ENCODE measurements at regions not wholly inside any gene's neighbourhood (a gene's known extent, or its start where the extent isn't known, plus 50 kb on each side); places are given as distances from the start of the nearest gene placed in this dataset.
"Not testable (repeated sequence)": the region's sequence is repeated elsewhere in the genome, so short reads cannot be mapped to it uniquely, and the experiment has no call there.

GRCh38 chr13:110006304-110006703 lies 219.9 kb upstream of the IRS2 start:
- DNase-seq (ENCODE audit: low read depth) = no peak

DNA sequence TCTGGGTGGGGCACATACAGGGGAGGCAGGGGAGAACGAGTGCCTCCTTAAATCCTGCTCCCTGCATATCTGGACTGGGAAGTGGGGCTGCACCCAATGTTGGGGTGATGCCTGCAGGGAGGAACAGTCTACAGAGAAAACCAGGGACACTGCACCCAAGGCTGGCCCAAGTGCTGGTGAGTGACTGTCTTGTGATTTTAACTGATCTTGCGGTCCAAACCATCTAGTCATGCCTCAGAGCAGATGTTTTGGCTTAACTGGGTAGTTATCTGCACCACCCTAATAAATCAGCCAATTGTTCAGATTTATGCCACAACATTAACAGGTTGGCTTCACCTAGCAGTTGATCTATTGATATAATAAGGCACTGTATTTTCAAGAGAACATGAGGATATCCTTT lies 219.2 kb upstream of the IRS2 start:
- DNase-seq (ENCODE audit: low read depth) = no peak

DNA sequence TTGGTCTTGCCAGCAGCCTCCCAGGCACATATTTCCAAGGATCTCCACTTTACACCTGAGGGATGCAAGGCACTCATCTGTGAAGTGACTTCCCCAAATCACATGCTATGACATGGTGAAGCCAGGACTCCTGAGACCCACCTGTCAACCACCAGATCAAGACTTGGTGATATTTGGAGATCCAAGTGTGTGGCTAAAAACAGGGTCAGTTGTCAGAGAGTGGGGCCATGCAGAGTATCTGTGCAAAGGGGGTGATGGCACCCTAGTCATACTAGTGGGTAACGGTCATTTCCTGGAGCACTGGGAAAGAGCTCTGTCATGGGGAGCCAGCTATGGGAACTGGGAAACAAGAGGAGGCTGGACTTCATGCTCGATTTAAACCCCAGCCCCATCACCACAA lies 218.4 kb upstream of the IRS2 start:
- DNase-seq (ENCODE audit: low read depth) = no peak

DNA sequence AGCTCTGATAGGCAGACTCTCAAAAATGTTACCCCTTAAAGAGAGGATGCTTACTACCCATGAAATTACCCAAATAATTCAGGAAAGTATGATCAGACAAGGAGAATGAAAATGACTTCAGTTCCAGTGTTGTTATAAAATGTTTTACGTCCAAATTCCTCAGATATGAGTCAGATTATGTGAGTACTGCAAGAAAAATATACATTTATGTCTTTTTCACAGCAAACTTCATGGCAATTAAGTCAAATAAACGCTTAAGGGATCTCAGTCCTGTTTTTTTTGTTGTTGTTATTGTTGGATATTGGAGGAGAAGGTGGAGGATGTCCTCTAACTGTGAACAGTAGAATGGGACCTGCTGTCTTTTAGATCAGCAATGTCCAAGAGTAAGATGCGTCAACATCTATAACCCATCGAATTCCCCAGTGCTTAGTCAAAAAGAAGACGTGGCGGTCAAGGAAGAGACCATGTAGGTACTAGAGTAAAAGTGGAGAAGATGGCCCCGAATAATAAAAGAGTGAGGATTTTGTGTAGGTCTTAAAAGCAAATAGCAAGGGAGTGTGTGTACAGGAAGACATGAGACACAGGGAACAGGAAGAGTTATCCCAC lies 215.4 kb upstream of the IRS2 start:
- DNase-seq (ENCODE audit: low read depth) = no peak

- no peak for DNase-seq (ENCODE audit: low read depth)
Measured at GRCh38 chr13:110000534-110001345, 214.4 kb upstream of the IRS2 start.

- DNase-seq (ENCODE audit: low read depth) = no peak
Measured at GRCh38 chr13:109999659-110000533, 213.5 kb upstream of the IRS2 start.

GRCh38 chr13:109998684-109999533 lies 212.5 kb upstream of the IRS2 start:
- no peak for DNase-seq (ENCODE audit: low read depth)

- DNase-seq (ENCODE audit: low read depth) = no peak
Measured at GRCh38 chr13:109998037-109998436, 211.7 kb upstream of the IRS2 start.

- DNase-seq (ENCODE audit: low read depth) = not testable (repeated sequence)
Measured at GRCh38 chr13:109997056-109997595, 210.7 kb upstream of the IRS2 start.

GRCh38 chr13:109996404-109996960 lies 210.1 kb upstream of the IRS2 start:
- no peak for DNase-seq (ENCODE audit: low read depth)

DNA sequence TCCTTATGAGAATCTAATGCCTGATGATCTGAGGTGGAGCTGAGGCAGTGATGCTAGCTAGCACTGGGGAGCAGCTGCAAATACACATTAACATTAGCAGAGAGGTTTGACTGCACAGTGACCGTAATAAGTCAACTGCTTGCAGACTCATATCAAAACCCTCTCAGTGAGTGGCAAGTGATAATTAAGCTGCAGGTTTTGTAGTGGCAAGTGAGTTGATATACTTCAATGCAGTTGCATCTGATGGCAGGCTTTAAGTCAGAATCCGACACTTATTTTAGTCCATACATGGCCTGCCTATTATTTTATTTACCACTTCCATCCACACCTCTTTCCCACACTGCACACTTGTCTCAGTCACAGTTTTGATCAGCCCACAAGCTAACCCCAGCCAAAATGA lies 209.2 kb upstream of the IRS2 start:
- DNase-seq (ENCODE audit: low read depth) = no peak

GRCh38 chr13:109990296-109990695 lies 203.9 kb upstream of the IRS2 start:
- DNase-seq (ENCODE audit: low read depth) = no peak

DNA sequence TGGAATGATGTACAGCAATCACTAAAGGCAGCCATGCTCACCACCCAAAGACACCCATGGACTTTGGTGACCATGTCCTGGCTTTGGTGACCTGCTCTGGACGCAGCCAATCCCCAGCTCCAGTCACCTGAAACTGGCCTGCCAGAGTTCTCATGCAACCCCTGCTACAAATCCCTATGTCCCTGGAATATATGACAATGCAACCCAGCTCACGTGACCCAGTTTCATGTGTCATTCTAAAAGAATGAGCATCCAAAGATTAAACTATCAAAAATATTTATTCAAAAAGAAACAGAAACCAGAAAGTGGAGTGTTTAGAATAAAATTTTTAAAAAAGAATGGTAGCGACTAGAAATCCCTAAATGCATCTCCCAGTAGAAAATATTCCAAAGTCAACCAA lies 203.3 kb upstream of the IRS2 start:
- DNase-seq (ENCODE audit: low read depth) = no peak

GRCh38 chr13:109989155-109989554 lies 202.8 kb upstream of the IRS2 start:
- DNase-seq (ENCODE audit: low read depth) = no peak

DNA sequence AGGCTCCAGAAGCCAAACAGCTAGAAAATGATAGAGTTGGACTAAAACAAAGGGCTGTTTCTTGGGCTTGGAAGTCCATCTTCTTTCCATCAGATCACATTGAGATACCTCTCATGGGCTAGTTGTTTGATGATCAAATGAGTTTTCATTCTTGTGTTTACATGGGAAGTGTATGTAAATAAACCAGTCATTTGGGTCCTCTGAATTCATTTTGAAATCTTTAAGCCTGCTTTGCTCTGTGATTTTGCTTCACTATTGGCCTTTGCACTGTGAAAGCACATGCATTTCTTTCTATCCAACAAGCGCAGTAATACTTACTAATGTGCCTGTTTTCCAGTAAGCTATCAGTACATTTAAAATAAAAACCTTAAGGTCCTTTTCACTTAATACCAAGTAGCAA lies 200.5 kb upstream of the IRS2 start:
- DNase-seq (ENCODE audit: low read depth) = no peak

DNA sequence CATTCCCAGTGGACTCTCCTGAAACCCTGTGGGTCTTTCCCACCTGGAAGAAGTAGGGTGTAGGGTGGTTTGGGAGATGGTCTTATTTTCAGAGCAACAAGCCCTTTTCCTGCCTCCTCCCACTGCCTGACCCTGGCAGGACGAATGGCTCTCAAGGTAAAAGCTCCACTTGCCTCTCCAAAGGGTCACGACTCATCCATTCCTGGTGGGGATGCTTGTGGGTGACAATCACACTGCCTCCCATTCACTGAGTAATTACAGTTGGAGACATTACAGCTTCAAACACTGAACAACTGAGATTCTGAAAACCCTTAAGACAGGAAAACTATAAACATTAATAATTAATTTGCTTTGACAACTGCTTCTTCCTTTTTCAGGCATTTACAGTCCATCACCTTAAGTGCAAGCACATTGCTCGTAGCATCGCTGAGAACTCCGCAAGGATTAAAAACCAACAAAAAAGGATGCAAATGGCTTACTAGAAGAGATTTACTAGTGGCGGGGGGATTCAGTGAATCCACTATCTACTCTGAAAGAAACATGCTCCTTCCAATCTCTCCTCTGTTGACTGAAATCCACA lies 199.6 kb upstream of the IRS2 start:
- no peak for DNase-seq (ENCODE audit: low read depth)

- DNase-seq (ENCODE audit: low read depth) = no peak
Measured at GRCh38 chr13:109983447-109983846, 197.1 kb upstream of the IRS2 start.

GRCh38 chr13:109981000-109981399 lies 194.6 kb upstream of the IRS2 start:
- no peak for DNase-seq (ENCODE audit: low read depth)

- DNase-seq (ENCODE audit: low read depth) = not testable (repeated sequence)
Measured at GRCh38 chr13:109979676-109980075, 193.3 kb upstream of the IRS2 start.

- no peak for DNase-seq (ENCODE audit: low read depth)
Measured at GRCh38 chr13:109979228-109979627, 192.8 kb upstream of the IRS2 start.

Measured in activated T-cell treated with anti-CD3 and anti-CD28 coated beads for 24 hours (primary cell).